Cerebellar cortex (tissue), 1 donor: ENCODE measurements at regions not wholly inside any gene's neighbourhood (a gene's known extent, or its start where the extent isn't known, plus 50 kb on each side); places are given as distances from the start of the nearest gene placed in this dataset.
A peak's percentile ranks its signal among the peaks of the same experiment; 100 is the strongest.

ENCODE experiments used
- DNase-seq: peaks from one replicate; pipeline ENCODE4 v3.0.0-alpha.2; 2015; ENCODE audit warnings: low spot score

DNA sequence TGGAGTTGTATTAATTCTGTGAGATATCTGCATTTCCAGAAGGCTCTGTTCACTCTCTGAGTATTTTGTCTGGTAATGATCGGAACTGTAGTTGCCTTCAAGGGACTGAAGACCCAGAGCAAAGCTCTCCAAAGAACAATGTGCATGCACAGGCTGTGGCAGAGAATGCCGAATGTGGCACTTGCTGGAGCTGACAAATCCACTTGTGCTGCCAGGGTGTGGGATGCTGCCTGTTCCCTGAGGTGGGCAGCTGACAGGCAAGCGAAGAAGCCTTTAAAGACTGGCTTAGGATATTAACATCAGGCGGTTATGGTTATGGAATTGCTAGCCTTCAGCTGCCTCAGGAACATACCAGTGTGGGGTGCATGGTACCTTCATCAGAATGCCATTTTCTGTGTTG, 419.9 kb upstream of the ATP2B1 start:
- no peak for DNase-seq

- DNase-seq: no peak
These were observed 417.5 kb upstream of the ATP2B1 start for GRCh38 chr12:90126125-90126524.

GRCh38 chr12:90124914-90125313, 416.3 kb upstream of the ATP2B1 start:
- no peak for DNase-seq

DNA sequence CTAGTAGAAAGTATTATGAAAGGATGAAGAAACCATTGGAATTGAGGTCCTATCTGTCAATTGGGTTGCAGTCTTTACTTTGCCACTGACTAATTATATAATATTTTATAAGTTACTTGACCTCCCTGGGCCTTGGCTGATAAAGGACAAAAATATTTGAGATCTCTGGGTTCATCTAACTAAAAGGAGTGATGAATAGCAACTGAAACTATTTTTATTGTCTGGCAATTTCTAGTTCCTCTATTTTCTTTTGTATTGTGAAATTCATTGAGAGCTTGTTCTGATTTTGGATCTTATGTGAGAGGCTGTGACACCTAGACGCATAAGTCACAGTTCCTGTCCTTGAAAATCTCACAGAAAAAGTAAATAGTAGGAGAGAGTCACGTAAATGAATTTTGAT, 415.7 kb upstream of the ATP2B1 start:
- DNase-seq: no peak

- no peak for DNase-seq
These were observed 414.0 kb upstream of the ATP2B1 start for GRCh38 chr12:90122681-90123080.

DNA sequence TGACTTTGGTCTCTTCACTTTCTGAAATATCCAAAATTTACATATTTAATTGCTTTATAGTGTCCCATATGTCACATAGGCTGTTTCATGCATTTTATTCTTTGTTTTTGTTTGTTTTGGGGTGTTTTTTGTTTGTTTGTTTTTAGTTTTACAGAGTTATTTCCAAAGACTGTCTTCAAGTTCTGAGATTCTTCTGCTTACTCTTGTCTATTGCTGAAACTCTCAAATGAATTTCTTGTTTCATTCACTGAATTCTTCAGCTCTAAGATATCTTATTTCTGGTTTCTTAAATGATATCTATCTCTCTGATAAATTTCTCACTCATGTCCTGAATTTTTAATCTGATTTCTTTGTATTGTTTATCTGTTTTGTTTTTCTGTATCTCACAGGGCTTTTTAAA, 412.0 kb upstream of the ATP2B1 start:
- no peak for DNase-seq

GRCh38 chr12:90112666-90113065, 404.0 kb upstream of the ATP2B1 start:
- DNase-seq: peak; percentile 67

DNA sequence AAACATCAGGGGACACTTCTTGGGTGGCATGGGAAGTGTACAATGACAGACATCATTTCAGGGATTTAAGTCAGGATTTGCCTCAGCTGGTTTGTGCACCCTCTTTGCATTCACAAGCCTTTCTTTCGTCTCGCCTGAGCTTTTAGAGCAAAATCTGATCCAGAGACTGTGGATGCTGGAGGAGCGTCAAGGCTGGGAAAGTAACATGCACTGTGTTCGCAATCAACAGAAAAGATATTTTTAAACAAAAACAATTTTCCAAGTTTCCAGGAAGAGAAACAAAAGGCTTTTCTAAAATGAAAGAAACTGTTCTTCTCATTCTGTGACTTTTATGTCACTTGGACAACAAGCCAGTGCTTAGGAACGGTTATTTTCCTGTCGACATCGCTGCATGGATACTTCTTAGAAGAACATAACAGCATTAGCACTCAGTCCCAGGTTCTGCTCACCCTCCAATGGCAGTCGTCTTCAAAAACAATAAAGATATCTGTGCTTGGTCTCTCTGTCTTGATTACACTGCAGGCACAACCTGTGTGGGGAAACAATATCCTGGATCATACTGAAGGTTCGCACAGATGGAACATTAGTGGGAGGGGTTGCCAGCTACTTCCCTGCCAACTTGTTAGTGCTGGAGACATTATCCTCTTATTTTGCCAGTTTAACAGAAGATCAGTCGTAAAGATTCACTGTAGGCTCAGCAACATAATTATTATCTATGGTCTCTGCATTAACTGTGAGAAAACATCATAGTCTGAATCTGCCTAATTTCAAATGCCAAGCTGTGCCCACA, 403.3 kb upstream of the ATP2B1 start:
- DNase-seq: peak; percentile 96

- DNase-seq: no peak
These were observed 397.9 kb upstream of the ATP2B1 start for GRCh38 chr12:90106568-90106967.

GRCh38 chr12:90102957-90103652, 394.5 kb upstream of the ATP2B1 start:
- peak; percentile 51 for DNase-seq

GRCh38 chr12:90100579-90100978, 391.9 kb upstream of the ATP2B1 start:
- no peak for DNase-seq

GRCh38 chr12:90099288-90099687, 390.6 kb upstream of the ATP2B1 start:
- no peak for DNase-seq

- no peak for DNase-seq
These were observed 389.6 kb upstream of the ATP2B1 start for GRCh38 chr12:90098132-90098779.

- DNase-seq: no peak
These were observed 383.2 kb upstream of the ATP2B1 start for GRCh38 chr12:90091809-90092208.

DNA sequence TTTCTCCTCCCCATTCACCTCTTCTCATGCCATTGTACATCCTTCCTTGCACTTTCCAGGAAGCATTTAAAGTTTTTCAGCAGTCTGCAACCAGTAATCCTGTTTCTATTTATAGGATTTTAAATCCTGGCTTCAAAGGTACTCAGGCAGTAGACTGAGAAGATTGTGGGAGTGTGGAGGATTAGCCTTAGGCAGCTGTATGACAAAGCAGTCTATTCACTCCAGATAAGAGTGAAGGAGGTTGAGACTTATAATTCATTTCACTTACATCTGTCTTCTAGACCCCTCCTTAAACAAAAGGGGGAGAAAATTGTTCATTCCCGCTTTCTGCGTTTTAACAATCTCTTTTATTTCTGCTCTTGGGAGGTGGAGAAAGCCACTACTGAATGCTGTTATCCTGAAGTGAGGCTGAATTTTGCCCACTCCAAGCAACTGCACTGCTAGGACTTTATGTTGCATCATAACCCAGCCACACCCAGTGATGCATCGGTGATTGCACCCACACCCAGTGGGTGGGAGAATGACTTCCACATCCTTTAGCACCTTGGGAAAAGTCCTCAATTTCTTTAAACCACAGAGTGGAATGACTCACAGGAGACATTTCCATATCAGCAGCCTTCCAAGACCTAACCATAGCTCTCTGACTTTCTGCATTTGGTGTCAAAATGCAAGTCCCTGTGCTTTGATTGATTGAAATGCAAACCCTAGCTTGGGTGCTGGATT, 382.5 kb upstream of the ATP2B1 start:
- no peak for DNase-seq

DNA sequence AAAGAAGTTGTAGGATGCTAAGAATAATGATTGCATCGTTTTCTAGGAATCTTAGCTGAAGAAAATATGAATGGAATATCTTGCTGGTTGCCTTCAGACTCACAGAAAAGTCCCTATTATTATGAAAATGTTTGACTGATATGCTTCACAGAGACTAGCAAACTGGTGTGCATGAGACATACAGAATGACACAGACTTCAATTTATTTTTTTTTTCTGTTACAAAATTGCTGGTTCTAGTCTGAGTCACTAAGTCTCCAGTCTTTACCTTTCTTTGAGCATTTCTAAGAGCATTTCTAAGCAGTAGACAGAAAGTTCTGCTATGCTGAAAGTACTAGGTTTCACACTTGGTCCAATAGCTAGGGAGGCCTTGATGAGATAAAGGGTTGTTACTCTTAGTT, 377.6 kb upstream of the ATP2B1 start:
- DNase-seq: no peak

- DNase-seq: no peak
These were observed 377.0 kb upstream of the ATP2B1 start for GRCh38 chr12:90085494-90086274.

DNA sequence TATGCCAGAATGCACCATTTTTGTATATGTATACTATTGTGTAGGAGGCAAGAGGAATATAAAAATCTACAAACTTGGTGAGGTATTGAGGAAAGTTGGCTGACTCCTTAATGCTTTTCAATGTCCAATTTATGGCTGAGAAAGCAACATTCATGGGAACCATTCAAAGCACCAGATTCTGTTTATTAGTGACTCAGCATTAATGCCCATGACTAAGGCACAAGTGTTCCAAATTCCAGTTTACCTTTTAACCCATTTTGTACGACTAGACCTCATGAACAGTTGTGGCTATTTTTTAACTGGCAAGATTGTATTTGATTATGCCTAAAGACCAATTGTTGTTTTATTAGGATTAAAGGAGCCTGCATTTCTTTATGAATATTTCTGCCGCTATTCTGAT, 375.4 kb upstream of the ATP2B1 start:
- DNase-seq: no peak

DNA sequence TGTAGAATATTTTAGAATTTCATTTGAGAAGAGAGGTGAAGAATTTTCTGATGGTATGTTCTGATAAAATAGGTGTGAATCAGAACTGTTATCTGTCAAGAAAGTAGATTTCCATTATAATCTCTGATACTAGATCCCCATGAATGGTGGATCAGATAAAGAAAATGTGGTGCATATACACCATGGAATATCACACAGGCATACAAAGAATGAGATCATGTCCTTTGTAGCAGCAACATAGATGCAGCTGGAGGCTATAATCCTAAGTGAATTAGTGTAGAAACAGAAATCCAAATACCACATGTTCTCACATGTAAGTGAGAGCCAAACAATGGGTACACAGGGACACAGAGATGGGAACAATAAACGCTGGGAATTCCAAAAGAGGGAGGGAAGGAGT, 372.0 kb upstream of the ATP2B1 start:
- no peak for DNase-seq

GRCh38 chr12:90079529-90080210, 371.0 kb upstream of the ATP2B1 start:
- DNase-seq: no peak

DNA sequence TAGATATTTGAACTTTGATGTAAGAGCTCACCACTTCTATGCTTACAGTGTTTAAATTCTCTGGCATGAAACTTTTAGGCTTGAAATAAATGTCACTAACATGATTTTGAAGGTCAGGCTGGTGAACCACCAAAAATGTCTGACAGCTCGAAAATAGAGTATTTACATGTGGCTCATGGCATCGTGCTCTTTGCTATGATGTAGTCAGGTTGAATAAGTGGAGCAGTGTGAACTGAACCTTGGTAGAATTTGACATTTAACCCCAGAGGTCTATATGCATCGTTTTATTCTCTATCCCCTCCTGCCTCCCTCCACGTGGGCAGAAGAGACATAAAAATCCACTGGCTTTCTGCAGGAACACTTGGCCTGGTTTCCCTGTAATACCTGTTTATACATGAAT, 369.7 kb upstream of the ATP2B1 start:
- DNase-seq: no peak
